ENCODE measurements at regions not wholly inside any gene's neighbourhood (a gene's known extent, or its start where the extent isn't known, plus 50 kb on each side); places are given as distances from the start of the nearest gene placed in this dataset.

DNA sequence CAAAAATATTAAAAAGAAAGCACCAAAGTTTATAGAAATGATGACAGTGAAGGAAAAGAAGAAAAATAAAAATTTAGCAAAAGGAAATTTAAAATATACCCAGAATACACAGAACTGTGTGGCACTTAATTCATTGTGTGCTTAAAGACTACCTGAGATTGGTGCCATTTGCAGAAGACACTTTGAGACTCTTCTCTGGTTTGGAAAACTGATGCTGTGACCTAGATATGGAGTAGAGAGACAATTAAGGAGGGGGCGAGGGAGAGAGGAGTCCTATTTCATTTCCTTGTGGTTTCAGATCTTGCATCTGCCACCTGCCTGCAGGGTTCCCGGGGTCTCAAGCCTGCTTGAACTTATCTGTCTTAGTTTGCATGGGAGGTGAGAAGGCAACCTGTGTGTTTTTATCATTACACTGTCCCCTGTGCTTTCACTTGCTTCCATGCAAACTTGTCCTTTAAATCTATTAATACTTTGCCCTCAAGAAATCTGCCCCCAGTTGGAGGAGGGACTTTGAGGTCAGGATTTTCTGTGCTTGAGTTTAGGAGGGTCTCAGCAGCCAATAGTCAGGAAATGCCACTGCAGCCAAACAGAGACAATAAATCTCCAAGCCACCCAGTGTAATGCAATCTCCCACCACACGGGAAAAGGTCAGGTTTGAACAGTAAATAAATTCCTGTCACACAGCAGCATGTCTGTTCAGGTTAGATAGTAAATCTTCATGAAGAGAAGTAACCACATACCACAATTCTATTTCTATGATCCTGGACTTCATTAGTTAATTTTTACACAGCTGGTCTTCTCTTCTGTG lies 119.4 kb downstream of the CAND1 start:
- TF ChIP-seq EP300 (IDR thresholded peaks at IDR 0.05) (no peak), POLR2A (IDR thresholded peaks at IDR 0.05) (no peak)
- TF ChIP-seq, protein P1, sequence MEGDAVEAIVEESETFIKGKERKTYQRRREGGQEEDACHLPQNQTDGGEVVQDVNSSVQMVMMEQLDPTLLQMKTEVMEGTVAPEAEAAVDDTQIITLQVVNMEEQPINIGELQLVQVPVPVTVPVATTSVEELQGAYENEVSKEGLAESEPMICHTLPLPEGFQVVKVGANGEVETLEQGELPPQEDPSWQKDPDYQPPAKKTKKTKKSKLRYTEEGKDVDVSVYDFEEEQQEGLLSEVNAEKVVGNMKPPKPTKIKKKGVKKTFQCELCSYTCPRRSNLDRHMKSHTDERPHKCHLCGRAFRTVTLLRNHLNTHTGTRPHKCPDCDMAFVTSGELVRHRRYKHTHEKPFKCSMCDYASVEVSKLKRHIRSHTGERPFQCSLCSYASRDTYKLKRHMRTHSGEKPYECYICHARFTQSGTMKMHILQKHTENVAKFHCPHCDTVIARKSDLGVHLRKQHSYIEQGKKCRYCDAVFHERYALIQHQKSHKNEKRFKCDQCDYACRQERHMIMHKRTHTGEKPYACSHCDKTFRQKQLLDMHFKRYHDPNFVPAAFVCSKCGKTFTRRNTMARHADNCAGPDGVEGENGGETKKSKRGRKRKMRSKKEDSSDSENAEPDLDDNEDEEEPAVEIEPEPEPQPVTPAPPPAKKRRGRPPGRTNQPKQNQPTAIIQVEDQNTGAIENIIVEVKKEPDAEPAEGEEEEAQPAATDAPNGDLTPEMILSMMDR (IDR thresholded peaks at IDR 0.05) = peak in 1 of 7 experiments; percentile 21

All from stomach (tissue), 4 donors.